PFSK-1 (cell line): ENCODE measurements at regions not wholly inside any gene's neighbourhood (a gene's known extent, or its start where the extent isn't known, plus 50 kb on each side); places are given as distances from the start of the nearest gene placed in this dataset.

ENCODE experiments used
- FOXP2 ChIP-seq: optimal IDR thresholded peaks from 2 replicates; pipeline ENCODE3; 2011; ENCODE audit warnings: borderline replicate concordance, control low read depth, inconsistent platforms; ENCODE audit not compliant: insufficient read depth; ENCODE audit errors: extremely low read length, extremely low read depth
- POLR2AphosphoS5 ChIP-seq: IDR thresholded peaks from 2 replicates; pipeline ENCODE4 v1.6.1; 2012; ENCODE audit warnings: low read depth, mild to moderate bottlenecking, control low read depth, low read length, moderate library complexity
- REST ChIP-seq, 2 experiments: IDR thresholded peaks; 2 replicates each; pipeline versions ENCODE4 v1.6.1 to v1.8.0; 2011 to 2012; ENCODE audit warnings: low read depth in 2 of 2, low read length in 2 of 2, control low read depth in 1 of 2, inconsistent platforms in 1 of 2, mild to moderate bottlenecking in 1 of 2, moderate library complexity in 1 of 2; ENCODE audit not compliant: insufficient read depth in 1 of 2

DNA sequence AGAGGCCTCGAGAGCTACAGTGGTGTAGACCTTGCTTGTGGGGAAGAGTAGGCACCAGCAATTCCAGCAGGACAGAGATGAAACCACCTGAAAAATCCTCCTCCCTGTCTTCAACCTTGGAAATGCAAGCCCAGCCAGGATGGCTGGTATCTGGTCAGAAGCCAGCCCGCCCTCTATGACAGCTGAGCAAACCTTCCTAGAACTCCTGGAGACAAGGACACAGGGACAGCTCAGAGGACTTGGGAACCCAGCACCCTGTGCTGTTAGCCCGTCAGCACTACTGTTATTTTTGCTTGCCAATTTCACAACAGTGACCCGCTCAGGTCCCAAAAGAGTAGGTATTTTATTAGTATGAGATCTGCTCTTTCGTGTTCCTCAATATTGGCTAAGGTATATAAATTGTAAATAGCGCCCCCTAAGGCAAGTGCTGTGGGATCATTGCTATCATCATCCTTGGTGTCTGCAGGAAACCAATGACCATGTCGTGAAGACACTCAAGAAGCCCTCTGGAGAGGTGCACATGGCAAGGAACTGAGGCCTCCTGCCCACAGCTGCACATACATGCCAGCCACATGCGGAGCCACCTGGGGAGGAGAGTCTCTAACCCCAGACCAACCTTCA is 156.5 kb upstream of the CHST15 start:
- no peak for TF ChIP-seq POLR2AphosphoS5
- TF ChIP-seq REST (IDR thresholded peaks at IDR 0.05; ENCODE audit: insufficient read depth in 1 of 2, low read depth in 2 of 2, low read length in 2 of 2) = no peak
- TF ChIP-seq FOXP2 = no peak
